Glutamatergic neuron (in vitro differentiated cells): ENCODE measurements at regions not wholly inside any gene's neighbourhood (a gene's known extent, or its start where the extent isn't known, plus 50 kb on each side); places are given as distances from the start of the nearest gene placed in this dataset.

Experiments
- DNase-seq: peaks from one replicate; pipeline ENCODE4 v3.0.0; 2022
- H3K27ac Mint-ChIP-seq: one replicate; pipeline ENCODE4 v1.8.0; 2020; ENCODE audit warnings: mild to moderate bottlenecking, mixed read lengths, inconsistent platforms; ENCODE audit not compliant: unreplicated experiment
- H3K27me3 Mint-ChIP-seq: one replicate; pipeline ENCODE4 v1.8.0; 2020; ENCODE audit warnings: mild to moderate bottlenecking, moderate library complexity, mixed read lengths, inconsistent platforms; ENCODE audit not compliant: unreplicated experiment
- H3K36me3 Mint-ChIP-seq: one replicate; pipeline ENCODE4 v1.8.0; 2020; ENCODE audit warnings: mild to moderate bottlenecking, mixed read lengths, inconsistent platforms; ENCODE audit not compliant: unreplicated experiment
- H3K4me1 Mint-ChIP-seq: one replicate; pipeline ENCODE4 v1.8.0; 2020; ENCODE audit warnings: mild to moderate bottlenecking, low read depth, mixed read lengths, inconsistent platforms; ENCODE audit not compliant: unreplicated experiment
- H3K4me3 Mint-ChIP-seq: one replicate; pipeline ENCODE4 v1.8.0; 2020; ENCODE audit warnings: mild to moderate bottlenecking, mixed read lengths, inconsistent platforms; ENCODE audit not compliant: unreplicated experiment
- H3K9me3 Mint-ChIP-seq: one replicate; pipeline ENCODE4 v1.8.0; 2020; ENCODE audit warnings: mild to moderate bottlenecking, moderate library complexity, mixed read lengths, inconsistent platforms; ENCODE audit not compliant: unreplicated experiment
- TF ChIP-seq, protein P1 (sequence below): fragments of 200-600 bp; sonication (generic); IDR thresholded peaks from one replicate; pipeline ENCODE4 v1.5.0; 2021; ENCODE audit not compliant: partially characterized antibody, unreplicated experiment

DNA sequence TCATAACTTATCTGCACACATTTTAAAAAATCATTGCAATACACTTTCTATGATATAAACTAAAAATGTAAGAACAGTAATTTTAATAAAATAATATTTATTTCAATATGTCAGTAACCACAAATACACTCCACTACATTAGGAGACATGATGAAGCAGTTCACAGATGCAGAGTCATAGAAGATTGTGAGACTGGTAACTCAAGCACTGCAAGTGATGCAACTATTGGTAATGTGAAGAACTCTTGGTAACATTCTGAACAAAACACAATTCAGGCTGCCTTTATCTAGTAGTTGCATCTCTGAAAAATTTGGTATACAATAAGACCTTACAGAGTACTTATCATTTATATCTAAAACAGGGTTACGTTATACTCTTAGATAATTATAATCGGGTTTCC lies 52.6 kb upstream of the LRAT start:
- Mint-ChIP-seq H3K9me3 (no peaks in the 10 kb centered on the region), H3K4me1 (no peaks in the 10 kb centered on the region), H3K27me3 (no peaks in the 10 kb centered on the region), H3K4me3 (no peak overlapping the region), H3K27ac (no peak overlapping the region), H3K36me3 (no peaks in the 10 kb centered on the region)
- DNase-seq, result no peak
- TF ChIP-seq, protein P1, sequence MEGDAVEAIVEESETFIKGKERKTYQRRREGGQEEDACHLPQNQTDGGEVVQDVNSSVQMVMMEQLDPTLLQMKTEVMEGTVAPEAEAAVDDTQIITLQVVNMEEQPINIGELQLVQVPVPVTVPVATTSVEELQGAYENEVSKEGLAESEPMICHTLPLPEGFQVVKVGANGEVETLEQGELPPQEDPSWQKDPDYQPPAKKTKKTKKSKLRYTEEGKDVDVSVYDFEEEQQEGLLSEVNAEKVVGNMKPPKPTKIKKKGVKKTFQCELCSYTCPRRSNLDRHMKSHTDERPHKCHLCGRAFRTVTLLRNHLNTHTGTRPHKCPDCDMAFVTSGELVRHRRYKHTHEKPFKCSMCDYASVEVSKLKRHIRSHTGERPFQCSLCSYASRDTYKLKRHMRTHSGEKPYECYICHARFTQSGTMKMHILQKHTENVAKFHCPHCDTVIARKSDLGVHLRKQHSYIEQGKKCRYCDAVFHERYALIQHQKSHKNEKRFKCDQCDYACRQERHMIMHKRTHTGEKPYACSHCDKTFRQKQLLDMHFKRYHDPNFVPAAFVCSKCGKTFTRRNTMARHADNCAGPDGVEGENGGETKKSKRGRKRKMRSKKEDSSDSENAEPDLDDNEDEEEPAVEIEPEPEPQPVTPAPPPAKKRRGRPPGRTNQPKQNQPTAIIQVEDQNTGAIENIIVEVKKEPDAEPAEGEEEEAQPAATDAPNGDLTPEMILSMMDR, result no peak

DNA sequence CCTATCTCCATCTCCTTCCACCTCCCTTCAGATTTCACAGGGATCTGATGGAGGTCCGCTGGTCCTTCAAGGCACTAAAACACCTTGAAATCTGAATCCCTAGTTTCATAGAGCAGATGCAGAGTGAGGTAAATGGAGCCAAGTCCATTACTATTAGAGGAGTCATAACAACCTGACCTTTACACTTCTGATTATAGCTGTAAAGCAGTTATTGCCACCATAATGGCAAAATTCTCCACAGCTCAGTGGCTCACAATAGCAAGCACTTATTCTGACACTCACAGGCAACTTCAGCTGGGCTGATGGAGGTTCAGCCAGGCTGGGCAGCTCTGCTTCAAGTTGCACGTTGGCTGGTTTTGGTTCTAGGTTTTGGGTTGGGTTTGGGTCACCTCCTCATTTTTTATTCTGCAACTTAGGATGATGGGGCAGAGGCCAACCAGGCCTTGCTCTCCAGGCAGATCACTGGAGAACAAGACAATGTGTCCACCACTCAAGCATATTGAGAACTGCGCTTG lies 51.4 kb upstream of the LRAT start:
- Mint-ChIP-seq H3K36me3 (no peaks in the 10 kb centered on the region), H3K9me3 (no peaks in the 10 kb centered on the region), H3K4me3 (no peak overlapping the region), H3K27me3 (no peaks in the 10 kb centered on the region), H3K27ac (no peak overlapping the region), H3K4me1 (no peaks in the 10 kb centered on the region)
- TF ChIP-seq, protein P1, result no peak
- no peak for DNase-seq
